Omental fat pad (tissue), 3 donors: ENCODE measurements at regions not wholly inside any gene's neighbourhood (a gene's known extent, or its start where the extent isn't known, plus 50 kb on each side); places are given as distances from the start of the nearest gene placed in this dataset.

Experiments
- ATAC-seq: fragments of 150-250 bp; one replicate; pipeline ENCODE4 v1.9.1; 2016; ENCODE audit warnings: mild to moderate bottlenecking, moderate library complexity; ENCODE audit not compliant: low FRiP score
- DNase-seq: peaks from one replicate; pipeline ENCODE4 v3.0.0-alpha.2; 2019; ENCODE audit warnings: low spot score
- CTCF ChIP-seq, 3 donors: fragments of 450-650 bp; IDR thresholded peaks; one replicate each; pipeline ENCODE4 v1.5.1; 2016 to 2017; ENCODE audit warnings: antibody characterized with exemption in 3 of 3, mild to moderate bottlenecking in 3 of 3, moderate library complexity in 2 of 3

GRCh38 chr12:90099288-90099687, 390.6 kb upstream of the ATP2B1 start:
- no peak for TF ChIP-seq CTCF (IDR thresholded peaks at IDR 0.05)
- no peak for DNase-seq
- no peak for ATAC-seq

GRCh38 chr12:90098132-90098779, 389.6 kb upstream of the ATP2B1 start:
- no peak for DNase-seq
- no peak for ATAC-seq
- no peak for TF ChIP-seq CTCF (IDR thresholded peaks at IDR 0.05)

- no peak for TF ChIP-seq CTCF (IDR thresholded peaks at IDR 0.05)
- ATAC-seq: no peak
Observed at GRCh38 chr12:90091809-90092208, 383.2 kb upstream of the ATP2B1 start.

GRCh38 chr12:90090929-90091651, 382.5 kb upstream of the ATP2B1 start:
- peak; percentile 42 for DNase-seq

More at GRCh38 chr12:90091809-90092208, 383.2 kb upstream of the ATP2B1 start:
- no peak for DNase-seq

GRCh38 chr12:90086281-90086680, 377.6 kb upstream of the ATP2B1 start:
- TF ChIP-seq CTCF (IDR thresholded peaks at IDR 0.05): no peak
- no peak for DNase-seq
- ATAC-seq: no peak

More at GRCh38 chr12:90090929-90091651, 382.5 kb upstream of the ATP2B1 start:
- TF ChIP-seq CTCF (IDR thresholded peaks at IDR 0.05): no peak
- peak; percentile 97 for ATAC-seq

GRCh38 chr12:90085494-90086274, 377.0 kb upstream of the ATP2B1 start:
- TF ChIP-seq CTCF (IDR thresholded peaks at IDR 0.05): no peak
- ATAC-seq (no peak), DNase-seq (no peak)
